ENCODE measurements at regions not wholly inside any gene's neighbourhood (a gene's known extent, or its start where the extent isn't known, plus 50 kb on each side); places are given as distances from the start of the nearest gene placed in this dataset.

GRCh38 chr1:232225336-232226131, 404.4 kb downstream of the SIPA1L2 start:
- Histone ChIP-seq H3K27me3 (ENCODE audit: control insufficient read depth in 2 of 2, insufficient read depth in 2 of 2, low read length in 2 of 2) (no peaks in the 10 kb centered on the region), H3K4me2 (ENCODE audit: insufficient read depth, low read length) (no peak overlapping the region), H2AFZ (ENCODE audit: low read depth, low read length) (no peak overlapping the region), H3K36me3 (ENCODE audit: control insufficient read depth, insufficient read depth, low read length) (no peaks in the 10 kb centered on the region), H4K20me1 (replicated peaks; ENCODE audit: control insufficient read depth, insufficient read depth, low read length) (no peaks in the 10 kb centered on the region), H3K9me3 (replicated peaks; ENCODE audit: control insufficient read depth, insufficient read depth, low read depth, low read length) (no peaks in the 10 kb centered on the region), H3K9me1 (ENCODE audit: control insufficient read depth, insufficient read depth, low read length) (no peaks in the 10 kb centered on the region), H3K79me2 (ENCODE audit: control insufficient read depth, insufficient read depth, low read length) (no peaks in the 10 kb centered on the region), H3K4me1 (replicated peaks in 1 of 2; ENCODE audit: control insufficient read depth in 2 of 2, insufficient read depth in 2 of 2, low read length in 2 of 2) (no peaks in the 10 kb centered on the region), H3K27ac (ENCODE audit: extremely low read depth, low read depth, low read length) (no peak overlapping the region), H3K4me3 (no peak overlapping the region), H3K9ac (ENCODE audit: insufficient read depth in 1 of 2, low read depth in 2 of 2, low read length in 2 of 2) (no peak overlapping the region)
- WGBS (ENCODE audit: insufficient coverage, low coverage, missing lambda C conversion rate) = under 1% methylated on average over 13 of the region's 13 CpGs
- DNase-seq (ENCODE audit: extremely low read depth in 1 of 4, low spot score in 3 of 4) (no peak), FAIRE-seq (no peak), ATAC-seq (no peak)
- BruUV-seq (replicated peaks) = no TSS peak
- in situ Hi-C loops (cut with MboI) (no loop called here), intact Hi-C loops (cut with micrococcal nuclease) (no loop called here)
- TF ChIP-seq PREB (CRISPR knock-in tag; IDR thresholded peaks at IDR 0.05) (no peak), SREBF2 (CRISPR knock-in tag; IDR thresholded peaks at IDR 0.05) (no peak)
- ChIA-PET CTCF (ENCODE audit: low intra/inter-chr PET ratio) (no interaction called here), POLR2A (no interaction called here)

GRCh38 chr1:232223887-232224286, 406.0 kb downstream of the SIPA1L2 start:
- Histone ChIP-seq H3K79me2 (ENCODE audit: control insufficient read depth, insufficient read depth, low read length) (no peaks in the 10 kb centered on the region), H3K27ac (ENCODE audit: extremely low read depth, low read depth, low read length) (no peak overlapping the region), H3K27me3 (ENCODE audit: control insufficient read depth in 2 of 2, insufficient read depth in 2 of 2, low read length in 2 of 2) (no peaks in the 10 kb centered on the region), H3K36me3 (ENCODE audit: control insufficient read depth, insufficient read depth, low read length) (no peaks in the 10 kb centered on the region), H3K9me1 (ENCODE audit: control insufficient read depth, insufficient read depth, low read length) (no peaks in the 10 kb centered on the region), H3K9me3 (replicated peaks; ENCODE audit: control insufficient read depth, insufficient read depth, low read depth, low read length) (no peaks in the 10 kb centered on the region), H3K4me2 (ENCODE audit: insufficient read depth, low read length) (no peak overlapping the region), H3K4me3 (no peak overlapping the region), H3K9ac (ENCODE audit: insufficient read depth in 1 of 2, low read depth in 2 of 2, low read length in 2 of 2) (no peak overlapping the region), H3K4me1 (replicated peaks in 1 of 2; ENCODE audit: control insufficient read depth in 2 of 2, insufficient read depth in 2 of 2, low read length in 2 of 2) (no peaks in the 10 kb centered on the region), H4K20me1 (replicated peaks; ENCODE audit: control insufficient read depth, insufficient read depth, low read length) (no peaks in the 10 kb centered on the region), H2AFZ (ENCODE audit: low read depth, low read length) (no peak overlapping the region)
- TF ChIP-seq HMG20A (CRISPR knock-in tag; conservative IDR thresholded peaks at IDR 0.05) (no peak), NR0B1 (IDR thresholded peaks at IDR 0.05; ENCODE audit: partially characterized antibody) (no peak), STAG1 (CRISPR knock-in tag; IDR thresholded peaks at IDR 0.05; ENCODE audit: borderline replicate concordance) (no peak), BCOR (IDR thresholded peaks at IDR 0.05) (no peak), ZNF134 (CRISPR knock-in tag; conservative IDR thresholded peaks at IDR 0.05) (no peak), ZNF436 (CRISPR knock-in tag; IDR thresholded peaks at IDR 0.05) (no peak)
- WGBS (ENCODE audit: insufficient coverage, low coverage, missing lambda C conversion rate) = under 1% methylated on average over 7 of the region's 7 CpGs
- no peak for ATAC-seq
- FAIRE-seq = no peak
- no TSS peak for BruUV-seq (replicated peaks)
- ChIA-PET CTCF (ENCODE audit: low intra/inter-chr PET ratio) (no interaction called here), POLR2A (interaction anchor here (0.6 kb wide), 1 partner anchor 1155 kb away, joined by 4 read pairs; no protein-coding TSS in a partner anchor)
- in situ Hi-C loops (cut with MboI) (no loop called here), intact Hi-C loops (cut with micrococcal nuclease) (no loop called here)
- DNase-seq (ENCODE audit: extremely low read depth in 1 of 4, low spot score in 3 of 4) = no peak

Measured in K562 (cell line).